PC-9 (cell line): ENCODE measurements at regions not wholly inside any gene's neighbourhood (a gene's known extent, or its start where the extent isn't known, plus 50 kb on each side); places are given as distances from the start of the nearest gene placed in this dataset.

Source experiments
- CTCF ChIP-seq: fragments of 200-600 bp; sonication (generic); conservative IDR thresholded peaks from 2 replicates; pipeline ENCODE4 v1.6.1; 2017; ENCODE audit warnings: mixed run types, antibody characterized with exemption, mild to moderate bottlenecking, moderate library complexity
- EZH2 ChIP-seq: fragments of 200-600 bp; sonication (generic); IDR thresholded peaks from 2 replicates; pipeline ENCODE4 v1.8.0; 2017; ENCODE audit warnings: antibody characterized with exemption, low read depth

- TF ChIP-seq CTCF = no peak
- no peak for TF ChIP-seq EZH2
These were observed 435.1 kb downstream of the SPATA31D1 start for GRCh38 chr9:82423700-82424099.
